ENCODE measurements at regions not wholly inside any gene's neighbourhood (a gene's known extent, or its start where the extent isn't known, plus 50 kb on each side); places are given as distances from the start of the nearest gene placed in this dataset.
A peak's percentile ranks its signal among the peaks of the same experiment; 100 is the strongest.
"Not testable (repeated sequence)": the region's sequence is repeated elsewhere in the genome, so short reads cannot be mapped to it uniquely, and the experiment has no call there.

DNA sequence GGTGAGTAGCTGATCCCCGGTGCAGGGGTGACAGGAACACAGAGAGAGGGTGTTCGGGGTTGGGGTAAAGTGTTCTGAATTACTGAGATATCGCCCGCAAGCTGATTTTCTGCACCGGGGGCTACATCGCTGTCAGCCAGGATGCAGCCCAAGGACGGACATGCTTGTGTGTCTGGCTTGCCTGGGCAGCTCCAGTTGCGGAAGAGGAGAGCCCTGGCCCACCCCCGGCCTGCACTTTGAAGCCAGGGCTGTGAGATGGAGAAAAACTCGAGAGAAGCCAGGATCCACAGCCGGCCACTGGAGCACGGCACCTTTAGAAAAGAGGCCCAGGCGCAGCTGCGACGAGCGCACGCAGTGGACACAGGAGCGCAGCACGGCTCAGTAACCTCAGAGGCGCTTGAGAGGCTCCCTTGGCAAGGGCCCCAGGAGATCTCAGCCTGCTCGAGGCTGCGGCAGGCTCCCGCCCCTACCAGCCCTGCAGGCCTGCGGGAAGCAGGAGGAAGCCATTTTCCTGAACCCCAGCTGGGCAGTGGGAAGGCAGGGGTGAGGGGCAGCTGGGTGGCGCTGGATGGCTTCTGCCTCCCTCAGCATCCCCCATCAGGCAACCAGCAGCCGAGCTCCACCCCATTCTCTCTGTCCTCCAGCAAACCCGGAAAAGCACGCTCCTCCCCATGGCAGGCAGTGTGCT, 59.2 kb downstream of the C9orf50 start:
- DNase-seq, result peak; percentile 85

DNA sequence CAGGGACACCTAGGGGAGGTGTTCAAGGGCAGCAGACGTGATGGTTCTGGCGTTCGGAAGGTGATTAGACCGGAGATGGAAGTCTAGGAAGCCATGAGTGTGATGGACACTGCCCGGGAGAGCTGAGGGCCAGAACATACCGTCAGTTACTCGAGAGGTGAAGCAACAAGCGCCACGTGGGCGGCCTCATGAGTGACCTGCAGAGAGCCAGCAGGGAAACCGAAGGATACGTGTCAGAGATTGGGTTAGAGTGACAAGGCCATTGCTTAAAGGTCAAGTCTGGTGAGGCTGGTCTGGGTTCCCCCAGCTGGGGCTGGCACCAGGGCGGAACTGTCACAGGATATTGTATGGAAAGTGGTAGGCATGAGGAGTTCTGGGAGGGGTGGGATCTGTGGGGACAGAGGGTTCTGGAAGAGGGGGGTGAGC, 60.0 kb downstream of the C9orf50 start:
- no peak for DNase-seq

DNA sequence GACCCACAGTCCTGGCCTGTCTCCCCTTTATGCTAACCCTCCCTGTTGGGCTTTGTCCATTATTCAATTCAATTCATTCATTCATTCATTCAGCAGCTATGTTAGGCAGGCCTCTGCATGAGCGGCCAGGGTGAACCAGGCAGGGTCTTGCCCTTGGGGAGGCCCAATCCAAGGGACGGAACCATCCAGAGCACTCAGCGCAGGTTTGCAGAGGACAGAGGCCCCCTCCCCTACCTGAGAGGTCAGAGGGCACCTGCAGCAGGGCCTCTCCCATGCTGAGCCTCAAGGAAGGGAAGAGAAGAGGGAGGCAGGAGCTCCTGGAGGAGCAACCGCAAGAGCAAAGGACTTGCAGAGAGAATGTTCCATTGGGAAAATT, 61.4 kb downstream of the C9orf50 start:
- no peak for DNase-seq

DNA sequence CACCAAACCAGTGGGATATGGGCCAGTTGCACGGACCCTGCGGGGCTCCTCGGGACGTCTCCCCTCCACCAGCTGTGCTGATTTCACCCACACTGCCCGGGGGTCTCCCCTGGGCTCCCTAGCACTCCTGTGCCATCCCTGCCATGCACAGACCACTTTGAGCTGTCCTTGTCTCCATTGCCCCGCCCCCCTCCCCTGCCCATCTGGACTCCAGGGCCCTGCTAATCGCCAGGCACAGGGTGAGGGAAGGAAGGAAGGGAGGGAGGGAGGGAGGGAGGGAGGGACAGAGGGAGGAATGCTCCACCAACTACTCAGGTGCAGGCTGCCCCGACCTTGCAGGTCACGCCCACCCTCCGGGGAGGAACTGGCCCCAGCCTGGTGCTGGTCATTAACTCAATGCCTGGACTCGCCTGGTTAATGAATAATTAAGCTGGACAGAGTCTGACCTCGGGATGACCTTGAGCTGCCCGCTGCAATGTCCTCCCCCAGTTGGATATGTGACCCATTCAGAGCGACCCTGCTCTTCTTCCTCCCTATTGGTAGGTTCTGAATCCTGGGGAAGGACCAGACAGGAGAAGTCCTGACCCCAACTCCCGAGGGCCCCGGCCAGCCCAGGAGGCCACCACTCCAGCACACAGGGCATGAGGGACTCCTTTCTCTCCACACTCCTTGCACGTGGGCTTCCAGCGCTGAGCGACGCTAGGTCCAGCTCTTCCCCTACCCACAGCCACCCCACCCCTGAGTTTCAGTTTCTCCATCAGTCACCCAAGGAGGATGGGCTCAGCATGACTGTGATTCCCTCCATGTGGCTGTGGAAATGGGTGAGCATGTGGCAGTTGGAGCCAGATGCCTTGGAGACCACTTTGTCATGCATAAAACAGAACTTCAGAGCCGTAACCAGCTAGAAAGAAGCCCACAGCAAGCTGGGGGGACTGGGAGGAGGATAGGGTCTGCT, 62.1 kb downstream of the C9orf50 start:
- DNase-seq, result no peak

DNA sequence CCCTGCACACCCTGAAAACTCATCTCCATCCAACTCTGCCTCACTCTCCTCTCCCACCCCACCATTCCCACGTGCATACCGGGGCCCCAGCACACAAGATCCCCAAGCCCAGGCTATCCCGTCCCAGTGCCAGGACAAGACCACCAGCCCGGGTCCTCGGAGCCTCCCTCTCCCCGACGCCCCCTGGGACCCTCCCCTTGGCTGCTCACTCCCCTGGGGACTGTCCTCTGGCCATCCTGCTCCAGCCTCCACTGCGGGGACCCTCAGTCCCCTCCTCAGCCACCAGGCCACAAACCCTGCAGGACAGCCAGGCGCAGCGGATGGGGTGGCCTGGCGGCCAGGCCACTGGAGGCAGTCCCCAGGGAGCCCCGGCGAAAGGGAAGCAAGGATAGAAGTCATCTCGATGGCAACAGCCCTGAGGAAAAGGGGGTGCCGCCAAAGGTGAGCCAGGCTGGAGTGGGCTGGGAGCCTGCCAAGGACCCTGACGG, 62.8 kb downstream of the C9orf50 start:
- DNase-seq, result no peak

DNA sequence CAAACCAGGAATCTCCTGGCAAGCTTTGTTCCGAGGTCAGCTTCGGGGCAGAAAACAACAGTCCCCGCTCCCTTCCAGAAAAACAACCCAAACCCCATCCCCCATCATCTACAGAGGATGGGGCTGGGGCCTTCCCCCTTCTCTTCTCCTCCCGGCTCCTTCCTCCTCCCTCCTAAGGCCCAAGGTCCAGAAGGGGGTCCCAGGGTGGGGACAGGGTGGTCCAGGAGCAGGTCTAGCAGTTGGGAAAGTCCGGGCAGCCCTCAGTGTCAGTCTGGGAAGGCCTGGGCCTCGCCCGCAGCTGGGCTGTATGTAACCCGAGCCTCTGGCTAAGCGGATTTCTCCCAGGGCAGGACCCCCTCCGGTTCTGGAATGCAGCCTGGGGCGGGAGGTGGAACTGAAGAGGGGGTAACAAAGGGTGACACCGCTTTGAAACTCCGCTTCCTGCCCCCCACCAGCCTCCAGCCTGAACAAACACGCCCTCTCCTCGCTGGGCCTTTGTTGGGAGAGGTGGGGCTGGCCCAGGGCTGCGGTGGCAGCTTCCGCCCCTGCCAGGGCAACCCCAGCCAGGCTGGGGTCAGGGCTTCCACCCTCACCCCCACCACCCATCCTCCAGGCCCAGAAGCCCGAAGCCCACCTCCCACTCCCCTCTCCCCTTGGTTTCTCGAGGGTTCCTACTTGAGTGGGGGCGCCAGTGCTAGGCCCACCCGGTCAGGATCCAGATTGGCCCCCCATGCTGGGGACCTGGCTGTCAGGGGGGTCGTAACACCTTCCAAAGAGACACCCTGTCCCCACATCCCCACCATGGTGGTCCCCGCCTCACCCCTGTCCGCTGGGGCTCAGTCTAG, 63.5 kb downstream of the C9orf50 start:
- no peak for DNase-seq

DNA sequence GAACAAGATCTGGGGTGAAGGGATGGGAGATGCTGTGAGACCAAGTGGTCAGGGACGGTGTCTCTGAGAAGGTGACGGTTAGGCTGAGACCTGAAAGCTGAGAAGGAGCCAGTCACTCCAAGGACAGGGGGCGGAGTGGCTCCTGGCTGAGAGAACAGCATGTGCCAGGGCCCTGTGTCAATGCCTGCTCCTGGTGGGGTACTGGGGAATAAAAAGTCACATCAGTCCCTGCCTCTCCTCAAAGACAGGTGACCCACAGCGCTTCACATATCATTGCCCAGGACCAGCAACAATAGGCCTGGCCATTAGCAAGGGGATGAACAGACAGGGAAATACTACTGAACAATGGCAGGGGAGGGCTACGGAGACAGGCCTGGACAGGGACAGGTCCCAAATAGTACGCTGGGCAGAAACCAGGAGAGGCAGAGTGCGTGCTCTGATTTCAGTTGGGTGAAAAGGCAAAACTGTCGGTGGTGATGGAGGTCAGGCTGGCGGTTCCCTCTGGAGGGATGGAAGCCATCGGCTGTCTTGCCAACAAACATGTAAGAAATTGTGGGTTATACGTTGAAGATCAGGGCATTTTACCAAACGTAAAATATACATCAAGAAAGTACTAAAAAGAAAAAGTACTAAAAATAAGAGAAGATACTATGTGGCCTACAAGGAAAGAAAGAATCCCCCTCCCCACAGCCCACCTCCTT, 64.3 kb downstream of the C9orf50 start:
- DNase-seq, result no peak

DNA sequence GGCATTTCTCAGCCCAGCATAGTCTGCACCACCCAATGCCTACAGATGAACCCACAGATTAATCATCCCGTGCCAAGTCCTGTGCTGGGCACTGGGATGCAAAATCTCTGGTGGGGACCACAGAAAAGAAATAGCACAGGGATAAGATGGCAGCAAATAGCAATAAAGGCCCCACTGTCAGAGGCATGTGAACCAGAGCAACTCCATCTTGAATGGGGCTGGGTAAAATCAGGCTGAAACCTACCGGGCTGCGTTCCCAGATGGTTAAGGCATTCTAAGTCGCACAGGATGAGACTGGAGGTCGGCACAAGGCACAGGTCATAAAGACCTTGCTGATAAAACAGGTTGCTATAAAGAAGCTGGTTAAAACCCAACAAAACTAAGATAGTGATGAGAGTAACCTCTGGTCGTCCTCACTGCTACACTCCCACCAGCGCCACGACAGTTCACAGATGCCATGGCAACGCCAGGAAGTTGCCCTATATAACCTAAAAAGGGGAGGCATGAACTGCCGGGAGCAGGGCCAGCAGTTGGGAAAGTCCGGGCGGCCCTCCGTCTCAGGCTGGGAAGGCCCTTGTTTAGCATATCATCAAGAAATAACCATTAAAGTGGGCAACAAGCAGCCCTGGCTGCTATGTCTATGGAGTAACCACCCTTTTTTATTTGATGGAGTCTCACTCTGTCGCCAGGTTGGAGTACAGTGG, 65.2 kb downstream of the C9orf50 start:
- DNase-seq, result no peak

DNA sequence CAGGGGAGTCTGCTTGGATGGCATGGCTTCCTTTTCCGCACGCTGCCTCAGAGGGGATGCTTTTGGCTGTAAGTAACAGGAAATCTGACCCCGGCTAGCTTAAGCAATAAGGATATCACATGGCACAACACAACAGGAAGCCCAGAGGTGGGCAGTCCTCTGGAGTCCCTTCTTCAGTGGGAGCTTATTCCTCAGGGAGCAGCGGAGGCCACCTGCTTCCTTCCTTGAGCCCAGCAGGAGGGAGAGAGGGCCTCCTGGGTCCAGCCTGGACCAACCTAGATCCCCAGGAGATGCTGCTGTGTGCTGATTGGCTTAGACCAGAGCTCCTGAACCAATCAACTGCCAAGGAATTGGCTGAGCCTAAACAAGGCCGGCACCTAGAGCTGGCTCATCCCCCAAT, 66.3 kb downstream of the C9orf50 start:
- DNase-seq, result no peak

DNA sequence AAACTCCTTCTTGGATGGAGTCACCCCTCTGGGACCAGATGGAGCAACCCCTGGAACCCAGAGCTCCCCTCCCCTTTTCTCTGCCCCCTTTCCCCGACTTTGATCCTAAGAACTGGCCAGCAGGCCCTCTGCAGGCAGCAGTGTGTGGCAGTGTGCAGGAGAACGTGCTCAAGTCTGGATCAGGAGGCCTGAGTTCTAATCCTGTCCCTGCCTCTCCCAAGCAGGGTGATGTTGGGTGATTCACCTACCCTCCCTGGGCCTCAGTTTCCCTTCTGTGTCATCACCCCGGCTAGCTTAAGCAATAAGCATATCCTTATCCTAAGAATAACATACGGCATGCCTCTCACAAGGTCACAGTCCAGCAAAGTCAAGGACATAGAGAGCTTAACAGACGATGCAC, 67.6 kb downstream of the C9orf50 start:
- DNase-seq, result no peak

DNA sequence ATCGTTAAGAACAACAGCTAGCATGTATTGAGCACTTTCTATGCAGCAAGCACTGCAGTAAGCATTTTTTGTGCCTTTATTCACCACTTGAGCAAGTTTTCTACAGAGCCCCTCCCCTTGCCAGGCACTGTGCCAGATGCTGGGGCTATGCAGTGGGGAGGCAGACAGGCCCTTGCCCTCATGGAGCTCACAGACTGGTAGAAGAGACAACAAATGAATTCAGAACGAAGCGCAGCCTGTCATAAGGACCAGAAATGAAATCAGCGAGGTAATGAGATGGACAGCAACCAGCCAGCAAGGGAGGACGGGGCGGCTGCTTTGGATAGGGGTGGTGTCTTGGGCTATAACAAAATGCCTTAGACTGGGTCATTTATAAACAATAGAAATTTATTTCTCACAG, 68.8 kb downstream of the C9orf50 start:
- DNase-seq, result no peak

DNA sequence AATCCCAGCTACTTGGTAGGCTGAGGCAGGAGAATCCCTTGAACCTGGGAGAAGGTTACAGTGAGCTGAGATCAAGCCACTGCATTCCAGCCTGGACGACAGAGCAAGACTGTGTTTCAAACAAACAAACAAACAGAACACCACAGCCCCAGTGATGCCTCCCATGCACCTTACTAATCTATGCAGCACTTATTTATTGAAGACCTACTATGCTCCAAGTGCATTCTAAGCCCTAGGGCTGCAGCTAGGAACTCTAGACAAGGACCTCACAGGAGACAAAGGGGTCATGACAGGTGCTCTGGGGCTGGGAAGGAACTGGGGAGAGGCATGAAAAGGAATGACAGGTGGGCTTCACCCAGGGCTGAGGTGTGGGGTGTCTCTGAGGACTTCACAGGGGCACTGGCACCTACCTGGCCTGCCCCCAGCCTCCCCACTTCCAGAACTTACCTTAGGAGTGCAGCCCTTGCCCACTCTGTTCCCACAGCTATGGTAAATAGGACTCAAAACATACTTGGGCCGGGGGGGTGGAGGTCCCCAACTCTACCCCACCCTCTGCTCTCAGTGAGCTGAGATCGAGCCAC, 69.4 kb downstream of the C9orf50 start:
- no peak for DNase-seq

DNA sequence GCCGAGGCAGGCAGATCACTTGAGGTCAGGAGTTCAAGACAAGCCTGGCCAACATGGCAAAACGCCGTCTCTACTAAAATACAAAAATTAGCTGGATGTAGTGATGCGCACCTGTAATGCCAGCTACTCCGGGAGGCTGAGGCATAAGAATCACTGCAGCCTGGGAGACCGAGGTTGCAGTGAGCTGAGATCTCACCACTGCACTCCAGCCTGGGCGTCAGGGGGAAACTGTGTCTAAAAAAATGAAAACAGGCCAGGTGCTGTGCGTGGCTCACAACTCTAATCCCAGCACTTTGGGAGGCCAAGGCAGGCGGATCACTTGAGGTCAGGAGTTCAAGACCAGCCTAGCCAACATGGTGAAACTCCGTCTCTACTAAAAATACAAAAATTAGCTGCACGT, 69.9 kb downstream of the C9orf50 start:
- not testable (repeated sequence) for DNase-seq

DNA sequence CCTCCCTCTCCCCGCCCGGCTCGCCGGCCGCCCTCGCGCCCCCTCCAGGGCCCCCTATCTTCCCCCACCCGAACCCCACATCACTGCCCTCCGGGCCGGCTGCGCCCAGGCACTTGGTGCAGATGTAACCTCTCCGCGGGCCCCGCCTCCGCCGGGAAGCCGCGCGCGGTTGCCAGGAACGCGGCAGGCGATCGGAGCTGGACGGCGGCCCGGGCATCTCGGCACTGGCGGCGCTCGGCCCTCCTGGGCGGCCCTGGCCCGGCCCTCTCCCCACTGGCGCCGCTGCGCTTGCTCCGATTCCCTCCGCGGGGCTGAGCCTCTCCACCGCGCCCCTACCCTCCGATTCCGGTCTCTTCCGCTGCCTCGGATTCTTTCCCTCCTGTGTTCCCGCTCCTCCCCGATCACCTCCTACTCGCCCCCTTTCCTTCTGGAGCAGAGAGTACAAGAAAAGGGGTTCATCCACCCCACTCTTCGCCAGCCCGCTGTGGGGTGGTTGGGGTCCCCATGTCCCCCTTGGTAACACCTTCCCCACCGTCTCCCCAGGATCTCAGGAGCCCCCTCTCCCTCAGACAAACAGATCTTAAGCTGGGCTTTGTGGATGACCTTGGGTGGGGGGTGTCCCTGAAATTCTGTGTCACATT, 70.6 kb downstream of the C9orf50 start:
- peak; percentile 53 for DNase-seq

DNA sequence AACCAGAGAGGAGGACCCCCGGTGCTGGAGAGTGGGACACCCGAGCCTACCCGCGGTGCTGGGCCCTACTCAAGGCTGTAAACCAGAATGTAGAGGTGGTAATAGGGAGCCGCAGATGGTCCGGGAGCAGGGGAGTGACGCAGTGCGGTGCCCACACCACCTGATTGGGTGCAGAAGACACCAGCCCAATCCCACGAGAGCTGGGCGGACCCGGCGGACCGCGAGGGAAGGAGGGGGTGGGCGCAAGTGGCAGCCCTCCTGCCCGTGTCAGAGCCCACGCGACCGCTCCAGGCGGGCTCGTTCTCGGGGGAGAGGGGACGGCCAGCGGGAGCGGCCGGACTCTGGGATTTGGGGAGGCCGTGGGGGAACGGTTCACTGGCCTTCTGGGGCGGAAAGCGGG, 71.2 kb downstream of the C9orf50 start:
- DNase-seq, result no peak

DNA sequence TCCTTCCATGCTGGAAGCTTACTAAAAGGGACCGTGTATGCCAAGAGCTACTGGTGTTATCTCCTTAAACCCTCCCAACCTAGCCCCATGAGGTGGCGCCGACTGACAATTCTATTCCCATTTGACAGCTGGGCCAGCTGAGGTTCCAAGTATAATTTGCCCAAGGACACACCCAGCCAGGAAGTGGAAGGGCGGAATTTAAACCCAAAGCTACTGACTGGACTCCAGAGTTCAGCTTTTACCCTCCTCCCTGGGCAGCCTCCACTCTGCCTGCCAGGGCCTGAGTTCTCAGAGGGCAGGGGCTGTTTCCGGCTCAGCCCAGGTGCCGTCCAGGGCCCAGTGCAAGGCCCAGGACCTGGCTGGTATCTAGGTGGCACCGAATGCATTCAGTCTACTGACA, 71.8 kb downstream of the C9orf50 start:
- no peak for DNase-seq

DNA sequence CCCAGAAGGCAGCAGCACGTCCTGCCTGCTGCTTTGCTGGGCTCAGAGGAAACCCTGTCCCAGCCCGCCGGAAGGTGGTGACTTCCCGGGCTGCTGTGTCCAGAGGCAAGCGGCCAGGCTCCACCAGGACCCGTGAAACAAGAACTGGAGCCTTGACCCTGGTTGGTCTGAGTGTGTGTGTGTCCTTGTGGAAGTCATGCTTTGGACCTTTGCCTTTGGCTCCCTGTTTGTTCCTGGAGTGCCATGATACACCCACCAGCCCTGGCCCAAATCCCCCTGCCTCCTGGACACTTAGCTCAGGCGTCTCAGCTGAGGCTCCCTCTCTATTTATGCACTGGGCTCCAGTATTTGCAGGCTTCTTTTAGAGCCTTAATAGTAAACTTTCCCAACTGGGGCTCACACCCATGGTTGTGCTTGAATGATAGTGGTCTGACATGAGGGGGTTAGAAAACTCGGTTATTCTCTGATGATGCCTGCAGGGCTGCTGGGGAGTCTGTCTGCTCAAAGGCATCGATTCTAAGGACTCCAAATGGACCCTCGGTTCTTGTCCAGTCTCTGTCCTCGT, 72.2 kb downstream of the C9orf50 start:
- DNase-seq, result no peak

DNA sequence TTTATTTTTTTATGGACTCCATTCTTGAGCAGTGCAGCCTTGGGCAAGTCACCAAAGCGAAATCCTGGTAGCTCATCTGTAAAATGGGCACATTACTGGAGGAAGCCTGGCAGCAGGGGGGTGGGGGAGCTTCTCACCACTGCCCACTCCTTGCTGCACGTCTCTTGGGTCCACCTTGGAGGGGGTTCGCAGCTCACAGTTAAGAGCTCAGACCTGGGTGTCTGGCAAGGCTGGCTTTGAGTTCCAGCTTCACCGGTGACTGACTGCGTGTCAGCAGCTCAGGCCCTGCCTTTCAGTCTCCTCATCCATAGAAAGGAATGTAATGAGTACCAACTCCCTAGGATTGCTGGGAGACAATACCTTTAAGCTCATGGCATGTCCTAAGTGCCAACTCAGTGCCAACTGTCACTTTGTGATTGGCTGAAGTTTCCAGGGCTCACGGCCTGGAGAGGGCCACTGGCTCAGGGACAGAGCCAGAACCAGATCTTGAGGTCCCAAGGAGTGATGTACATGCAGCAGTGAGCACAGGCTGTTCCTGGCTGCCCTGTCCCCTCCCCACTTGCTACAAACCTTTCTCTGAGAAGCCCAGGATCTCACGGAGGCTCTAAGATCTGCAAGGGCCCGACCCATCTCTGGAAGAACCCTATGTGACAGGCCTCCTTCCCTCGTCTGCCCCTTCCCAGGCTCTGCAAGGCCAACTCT, 72.9 kb downstream of the C9orf50 start:
- DNase-seq, result no peak

DNA sequence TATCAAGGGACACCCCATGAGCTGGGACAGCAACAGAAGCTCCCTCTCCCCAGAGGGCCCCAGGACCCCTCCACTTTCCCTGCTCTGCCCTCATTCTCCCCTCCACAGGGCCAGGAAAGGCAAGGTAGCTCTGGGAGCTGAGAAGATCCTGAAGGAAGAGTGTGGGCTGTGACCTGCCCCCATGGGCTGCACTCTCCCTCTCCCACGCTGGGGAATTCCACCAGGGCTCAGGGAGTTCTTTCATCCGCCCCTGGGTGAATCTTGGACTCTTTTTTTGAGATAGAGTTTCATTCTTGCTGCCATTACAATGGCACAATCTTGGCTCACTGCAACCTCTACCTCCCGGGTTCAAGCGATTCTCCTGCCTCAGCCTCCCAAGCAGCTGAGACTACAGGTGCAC, 73.8 kb downstream of the C9orf50 start:
- no peak for DNase-seq

DNA sequence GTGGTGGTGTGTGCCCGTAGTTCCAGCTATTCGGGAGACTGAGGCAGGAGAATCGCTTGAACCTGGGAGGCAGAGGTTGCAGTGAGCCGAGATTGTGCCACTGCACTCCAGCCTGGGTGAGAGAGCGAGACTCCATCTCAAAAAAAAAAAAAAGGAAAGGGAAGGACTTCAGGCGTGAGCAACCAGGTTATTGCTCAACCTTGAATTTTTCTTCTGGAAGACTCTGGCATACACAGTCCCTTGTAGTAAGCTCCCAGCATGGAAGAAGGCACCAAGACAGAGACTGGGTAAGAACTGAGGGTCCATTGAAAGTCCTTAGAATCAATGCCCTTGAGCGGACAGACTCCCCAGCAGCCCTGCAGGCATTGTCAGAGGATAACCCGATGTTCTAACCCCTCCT, 75.0 kb downstream of the C9orf50 start:
- not testable (repeated sequence) for DNase-seq
